ENCODE measurements at regions not wholly inside any gene's neighbourhood (a gene's known extent, or its start where the extent isn't known, plus 50 kb on each side); places are given as distances from the start of the nearest gene placed in this dataset.

DNA sequence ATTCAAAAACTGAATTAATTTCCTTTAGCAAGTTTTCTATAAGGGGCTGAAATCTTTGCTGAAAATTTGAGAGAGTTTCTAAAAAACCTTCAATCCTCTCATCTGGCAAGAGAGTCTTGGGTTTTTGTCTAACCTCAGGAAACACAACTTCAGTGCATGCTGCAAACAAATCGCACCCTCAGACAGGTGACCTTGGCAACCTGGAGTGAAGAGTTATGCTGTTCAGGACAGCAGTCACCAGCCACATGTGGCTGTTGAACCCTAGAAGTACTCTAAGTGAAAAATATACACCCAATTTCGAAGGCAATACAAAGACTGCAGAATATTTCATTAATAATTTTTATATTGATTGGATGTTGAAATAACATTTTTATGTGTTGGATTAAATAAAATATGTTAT lies 184.8 kb downstream of the RPS29 start:
- TF ChIP-seq, protein P1, sequence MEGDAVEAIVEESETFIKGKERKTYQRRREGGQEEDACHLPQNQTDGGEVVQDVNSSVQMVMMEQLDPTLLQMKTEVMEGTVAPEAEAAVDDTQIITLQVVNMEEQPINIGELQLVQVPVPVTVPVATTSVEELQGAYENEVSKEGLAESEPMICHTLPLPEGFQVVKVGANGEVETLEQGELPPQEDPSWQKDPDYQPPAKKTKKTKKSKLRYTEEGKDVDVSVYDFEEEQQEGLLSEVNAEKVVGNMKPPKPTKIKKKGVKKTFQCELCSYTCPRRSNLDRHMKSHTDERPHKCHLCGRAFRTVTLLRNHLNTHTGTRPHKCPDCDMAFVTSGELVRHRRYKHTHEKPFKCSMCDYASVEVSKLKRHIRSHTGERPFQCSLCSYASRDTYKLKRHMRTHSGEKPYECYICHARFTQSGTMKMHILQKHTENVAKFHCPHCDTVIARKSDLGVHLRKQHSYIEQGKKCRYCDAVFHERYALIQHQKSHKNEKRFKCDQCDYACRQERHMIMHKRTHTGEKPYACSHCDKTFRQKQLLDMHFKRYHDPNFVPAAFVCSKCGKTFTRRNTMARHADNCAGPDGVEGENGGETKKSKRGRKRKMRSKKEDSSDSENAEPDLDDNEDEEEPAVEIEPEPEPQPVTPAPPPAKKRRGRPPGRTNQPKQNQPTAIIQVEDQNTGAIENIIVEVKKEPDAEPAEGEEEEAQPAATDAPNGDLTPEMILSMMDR (IDR thresholded peaks at IDR 0.05), result no peak
- TF ChIP-seq EP300 (IDR thresholded peaks at IDR 0.05; ENCODE audit: low read depth), result no peak
- TF ChIP-seq POLR2A (IDR thresholded peaks at IDR 0.05), result no peak
- TF ChIP-seq POLR2AphosphoS5 (IDR thresholded peaks at IDR 0.05), result no peak
